CD14-positive monocyte (primary cell): ENCODE measurements at regions not wholly inside any gene's neighbourhood (a gene's known extent, or its start where the extent isn't known, plus 50 kb on each side); places are given as distances from the start of the nearest gene placed in this dataset.

Source experiments
- DNase-seq, 3 donors: peaks; one replicate each; pipeline ENCODE4 v3.0.0-alpha.2; 2011 to 2022
- H2AFZ ChIP-seq: 2 replicates; pipeline ENCODE4 v1.6.0; 2012; ENCODE audit warnings: mild to moderate bottlenecking, low read depth, low read length, inconsistent platforms; ENCODE audit not compliant: insufficient read depth, poor library complexity, severe bottlenecking
- H3K27ac ChIP-seq, 2 donors: 1 replicate in 1 of 2; 2 replicates in 1 of 2; pipeline ENCODE4 v1.5.1; 2012 to 2013; ENCODE audit warnings: low read length in 2 of 2, control low read depth in 1 of 2, inconsistent platforms in 1 of 2, low read depth in 1 of 2, mild to moderate bottlenecking in 1 of 2
- H3K27me3 ChIP-seq, 2 donors: one replicate each; pipeline versions ENCODE4 v1.6.0 to v1.6.1; 2011 to 2013; ENCODE audit warnings: low read length in 2 of 2; ENCODE audit not compliant: control insufficient read depth in 2 of 2, insufficient read depth in 2 of 2
- H3K36me3 ChIP-seq, 2 donors: replicated peaks in 1 of 2; 1 replicate in 1 of 2; 2 replicates in 1 of 2; pipeline versions ENCODE4 v1.5.1 to v1.6.1; 2012 to 2013; ENCODE audit warnings: low read length in 2 of 2, control low read depth in 1 of 2, inconsistent platforms in 1 of 2, mild to moderate bottlenecking in 1 of 2; ENCODE audit not compliant: insufficient read depth in 2 of 2, control insufficient read depth in 1 of 2
- H3K4me1 ChIP-seq, 2 donors: 1 replicate in 1 of 2; 2 replicates in 1 of 2; pipeline versions ENCODE4 v1.5.1 to v1.6.1; 2012 to 2013; ENCODE audit warnings: low read length in 2 of 2, control low read depth in 1 of 2, inconsistent platforms in 1 of 2, mild to moderate bottlenecking in 1 of 2, moderate library complexity in 1 of 2; ENCODE audit not compliant: insufficient read depth in 2 of 2, control insufficient read depth in 1 of 2
- H3K4me2 ChIP-seq: replicated peaks from 2 replicates; pipeline ENCODE3; 2012; ENCODE audit warnings: low read length, moderate library complexity, mild to moderate bottlenecking; ENCODE audit not compliant: poor library complexity, severe bottlenecking; ENCODE audit errors: extremely low read depth
- H3K4me3 ChIP-seq, 3 experiments: fragments of 200-600 bp in 1 of 3; sonication (generic) in 1 of 3; replicated peaks in 1 of 3; 1 replicate in 2 of 3; 2 replicates in 1 of 3; pipeline ENCODE4 v1.5.1; 2011 to 2013; ENCODE audit warnings: low read length in 3 of 3, mild to moderate bottlenecking in 3 of 3, control low read depth in 2 of 3, low read depth in 2 of 3, inconsistent platforms in 1 of 3, moderate library complexity in 1 of 3
- H3K79me2 ChIP-seq: 2 replicates; pipeline ENCODE4 v1.6.0; 2012; ENCODE audit warnings: mild to moderate bottlenecking, control low read depth, inconsistent platforms, low read length, moderate library complexity; ENCODE audit not compliant: insufficient read depth
- H3K9ac ChIP-seq: 2 replicates; pipeline ENCODE4 v1.6.0; 2017; ENCODE audit warnings: low read length, mild to moderate bottlenecking; ENCODE audit not compliant: insufficient read depth, poor library complexity, severe bottlenecking
- H3K9me3 ChIP-seq, 2 donors: replicated peaks in 1 of 2; 1 replicate in 1 of 2; 2 replicates in 1 of 2; pipeline versions ENCODE4 v1.5.1 to v1.6.1; 2012 to 2013; ENCODE audit warnings: low read length in 2 of 2, control low read depth in 1 of 2; ENCODE audit not compliant: control insufficient read depth in 1 of 2, insufficient read depth in 1 of 2
- H4K20me1 ChIP-seq: 2 replicates; pipeline ENCODE4 v1.6.0; 2012; ENCODE audit warnings: mild to moderate bottlenecking, low read length, control low read depth, moderate library complexity; ENCODE audit not compliant: insufficient read depth
- H3K27ac Mint-ChIP-seq, 7 donors: one replicate each; pipeline ENCODE4 v1.8.0; 2020; ENCODE audit warnings: mild to moderate bottlenecking in 7 of 7, mixed read lengths in 7 of 7, moderate library complexity in 6 of 7, inconsistent platforms in 2 of 7
- H3K27me3 Mint-ChIP-seq, 3 donors: one replicate each; pipeline ENCODE4 v1.8.0; 2021 to 2022; ENCODE audit warnings: low read depth in 3 of 3, mild to moderate bottlenecking in 3 of 3, mixed read lengths in 3 of 3, moderate library complexity in 3 of 3, inconsistent platforms in 1 of 3
- H3K36me3 Mint-ChIP-seq, 2 donors: one replicate each; pipeline ENCODE4 v1.8.0; 2020; ENCODE audit warnings: mixed read lengths in 2 of 2, inconsistent platforms in 1 of 2, mild to moderate bottlenecking in 1 of 2
- H3K4me1 Mint-ChIP-seq: one replicate; pipeline ENCODE4 v1.8.0; 2020; ENCODE audit warnings: mild to moderate bottlenecking, mixed read lengths
- H3K4me3 Mint-ChIP-seq, 2 donors: one replicate each; pipeline ENCODE4 v1.8.0; 2020; ENCODE audit warnings: mild to moderate bottlenecking in 2 of 2, mixed read lengths in 2 of 2, moderate library complexity in 1 of 2
- H3K9me3 Mint-ChIP-seq, 7 donors: one replicate each; pipeline ENCODE4 v1.8.0; 2020 to 2022; ENCODE audit warnings: mixed read lengths in 7 of 7, mild to moderate bottlenecking in 6 of 7, moderate library complexity in 6 of 7, inconsistent platforms in 2 of 7
- CTCF ChIP-seq: fragments of 200-600 bp; IDR thresholded peaks from one replicate; pipeline ENCODE4 v1.8.0; 2022; ENCODE audit warnings: antibody characterized with exemption, mild to moderate bottlenecking
- WGBS: methylation state at CpG from one replicate; pipeline ENCODE4 v1.1.5; 2013; ENCODE audit warnings: missing lambda C conversion rate; ENCODE audit not compliant: insufficient coverage; 5-methylcytosine and 5-hydroxymethylcytosine counted together
- intact Hi-C, 2 donors: fragments of 100-400 bp; cut with micrococcal nuclease; formaldehyde crosslinking; loops; one replicate each; pipeline versions ENCODE4 v1.15.0 to v1.15.1; 2023

- H4K20me1 ChIP-seq = no peaks in the 10 kb centered on the region
- no peaks in the 10 kb centered on the region for H3K36me3 ChIP-seq
- no peak overlapping the region for H3K4me2 ChIP-seq
- DNase-seq = no peak
- H3K4me1 ChIP-seq = no peaks in the 10 kb centered on the region
- intact Hi-C loops = no loop called here
- Mint-ChIP-seq H3K27ac (no peak overlapping the region), H3K4me1 (no peaks in the 10 kb centered on the region), H3K9me3 (peaks cover 0 to 10% (median 2%) of the 10 kb centered on the region in 7 donors), H3K27me3 (peaks cover 3 to 18% (median 9%) of the 10 kb centered on the region in 3 donors), H3K36me3 (no peaks in the 10 kb centered on the region), H3K4me3 (no peak overlapping the region)
- no peaks in the 10 kb centered on the region for H3K9me3 ChIP-seq
- no peaks in the 10 kb centered on the region for H3K27me3 ChIP-seq
- H3K27ac ChIP-seq = no peak overlapping the region
- no peak for TF ChIP-seq CTCF
- no peak overlapping the region for H3K4me3 ChIP-seq
- WGBS = 94% methylated on average over 22 of the region's 24 CpGs
- H3K9ac ChIP-seq = no peak overlapping the region
- H2AFZ ChIP-seq = no peak overlapping the region
- no peaks in the 10 kb centered on the region for H3K79me2 ChIP-seq
Measured at GRCh38 chr9:16309469-16310271, 560.8 kb downstream of the BNC2 start.

GRCh38 chr9:16310278-16311110, 560.0 kb downstream of the BNC2 start:
- Mint-ChIP-seq H3K27me3 (peaks cover 6 to 17% (median 10%) of the 10 kb centered on the region in 3 donors), H3K36me3 (no peaks in the 10 kb centered on the region), H3K4me3 (no peak overlapping the region), H3K4me1 (no peaks in the 10 kb centered on the region), H3K27ac (no peak overlapping the region), H3K9me3 (peaks cover 0 to 8% (median 4%) of the 10 kb centered on the region in 7 donors)
- H4K20me1 ChIP-seq = no peaks in the 10 kb centered on the region
- H2AFZ ChIP-seq = no peak overlapping the region
- H3K27me3 ChIP-seq = no peaks in the 10 kb centered on the region
- intact Hi-C loops = no loop called here
- no peak overlapping the region for H3K27ac ChIP-seq
- no peak overlapping the region for H3K9ac ChIP-seq
- no peak overlapping the region for H3K4me3 ChIP-seq
- no peaks in the 10 kb centered on the region for H3K36me3 ChIP-seq
- no peak overlapping the region for H3K4me2 ChIP-seq
- no peaks in the 10 kb centered on the region for H3K9me3 ChIP-seq
- 87% methylated on average over 17 of the region's 26 CpGs for WGBS
- DNase-seq = no peak
- H3K4me1 ChIP-seq = no peaks in the 10 kb centered on the region
- H3K79me2 ChIP-seq = no peaks in the 10 kb centered on the region
- TF ChIP-seq CTCF = no peak
